HT-29 (cell line): ENCODE measurements at regions not wholly inside any gene's neighbourhood (a gene's known extent, or its start where the extent isn't known, plus 50 kb on each side); places are given as distances from the start of the nearest gene placed in this dataset. TPM values are rescaled to one million over a fixed set of nuclear protein-coding genes. Genes with fewer than 3 reads are reported as not detected.

Experiments used
- small RNA-seq: library from RNA; depleted of rRNA; stranded (forward); fragments of <200 nt; gene quantifications from one replicate; pipeline ENCODE3, GENCODE V24; 2014

Small RNA genes lying in the stretch of these regions (small RNA-seq; reads per million reads assigned to genes)
- gene AC233702.6 (not detected), gene AC233702.8 (not detected)
